Activated B cell treated with CpG ODN at 0.5 μM for 24 hours (primary cell): ENCODE measurements at regions not wholly inside any gene's neighbourhood (a gene's known extent, or its start where the extent isn't known, plus 50 kb on each side); places are given as distances from the start of the nearest gene placed in this dataset.

Experiments
- ATAC-seq: fragments of 200-7000 bp; cut with Tn5 transposase; one replicate; pipeline ENCODE4 v1.10.0; 2021; ENCODE audit warnings: low read depth, mild to moderate bottlenecking, moderate library complexity
- CTCF ChIA-PET: fragments of 350-600 bp; sonication (Branson Sonifier 250); formaldehyde crosslinking; loops from one replicate; lab custom pipeline; 2021; ENCODE audit warnings: antibody characterized with exemption; lab: Charles Lee
- POLR2A ChIA-PET: fragments of 350-600 bp; sonication (Branson Sonifier 250); formaldehyde crosslinking; loops from one replicate; lab custom pipeline; 2021; ENCODE audit warnings: antibody characterized with exemption; lab: Charles Lee
- DNase-seq: peaks from one replicate; pipeline ENCODE4 v3.0.0; 2022
- H3K27ac Mint-ChIP-seq: one replicate; pipeline ENCODE4 v1.8.0; 2020; ENCODE audit warnings: mixed read lengths
- H3K27me3 Mint-ChIP-seq: one replicate; pipeline ENCODE4 v1.8.0; 2021; ENCODE audit warnings: mixed read lengths
- H3K36me3 Mint-ChIP-seq: one replicate; pipeline ENCODE4 v1.8.0; 2021; ENCODE audit warnings: low read depth, mixed read lengths
- H3K4me1 Mint-ChIP-seq: one replicate; pipeline ENCODE4 v1.8.0; 2021; ENCODE audit warnings: mixed read lengths
- H3K4me3 Mint-ChIP-seq: one replicate; pipeline ENCODE4 v1.8.0; 2020; ENCODE audit warnings: mild to moderate bottlenecking, mixed read lengths
- H3K9me3 Mint-ChIP-seq: one replicate; pipeline ENCODE4 v1.8.0; 2020; ENCODE audit warnings: mixed read lengths
- CTCF ChIP-seq: fragments of 200-600 bp; IDR thresholded peaks from one replicate; pipeline ENCODE4 v1.8.0; 2022; ENCODE audit warnings: antibody characterized with exemption, mild to moderate bottlenecking
- intact Hi-C: fragments of 100-400 bp; cut with micrococcal nuclease; formaldehyde crosslinking; loops from one replicate; pipeline ENCODE4 v1.15.1; 2024

DNA sequence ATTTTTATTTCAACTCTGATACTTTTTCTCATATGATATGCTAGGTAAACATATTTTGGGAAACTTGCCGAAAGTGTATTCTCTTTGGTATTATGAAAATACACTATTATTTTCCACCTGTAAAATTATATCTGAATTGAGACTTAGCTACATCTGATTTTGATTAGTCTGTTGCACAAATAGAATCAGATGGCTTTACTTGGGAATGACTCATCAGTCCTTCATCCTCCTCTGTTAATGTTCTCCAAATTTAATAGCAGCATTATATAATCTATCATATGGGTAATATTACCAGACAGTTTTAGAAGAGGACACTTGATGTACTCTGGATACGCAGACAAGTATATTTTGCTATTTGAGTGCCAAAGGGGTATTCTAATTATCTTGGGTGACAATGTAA lies 245.3 kb downstream of the CTH start:
- DNase-seq (no peak), ATAC-seq (no peak)
- Mint-ChIP-seq H3K4me1 (no peaks in the 10 kb centered on the region), H3K36me3 (no peaks in the 10 kb centered on the region), H3K9me3 (peaks cover 4% of the 10 kb centered on the region), H3K4me3 (no peak overlapping the region), H3K27me3 (no peaks in the 10 kb centered on the region), H3K27ac (no peak overlapping the region)
- TF ChIP-seq CTCF, result no peak
- ChIA-PET POLR2A (no interaction called here), CTCF (no interaction called here)
- intact Hi-C loops, result no loop called here

- CTCF ChIA-PET, result no interaction called here
- H3K27ac Mint-ChIP-seq, result no peak overlapping the region
Measured at GRCh38 chr1:70659891-70660290, 248.8 kb downstream of the CTH start.

DNA sequence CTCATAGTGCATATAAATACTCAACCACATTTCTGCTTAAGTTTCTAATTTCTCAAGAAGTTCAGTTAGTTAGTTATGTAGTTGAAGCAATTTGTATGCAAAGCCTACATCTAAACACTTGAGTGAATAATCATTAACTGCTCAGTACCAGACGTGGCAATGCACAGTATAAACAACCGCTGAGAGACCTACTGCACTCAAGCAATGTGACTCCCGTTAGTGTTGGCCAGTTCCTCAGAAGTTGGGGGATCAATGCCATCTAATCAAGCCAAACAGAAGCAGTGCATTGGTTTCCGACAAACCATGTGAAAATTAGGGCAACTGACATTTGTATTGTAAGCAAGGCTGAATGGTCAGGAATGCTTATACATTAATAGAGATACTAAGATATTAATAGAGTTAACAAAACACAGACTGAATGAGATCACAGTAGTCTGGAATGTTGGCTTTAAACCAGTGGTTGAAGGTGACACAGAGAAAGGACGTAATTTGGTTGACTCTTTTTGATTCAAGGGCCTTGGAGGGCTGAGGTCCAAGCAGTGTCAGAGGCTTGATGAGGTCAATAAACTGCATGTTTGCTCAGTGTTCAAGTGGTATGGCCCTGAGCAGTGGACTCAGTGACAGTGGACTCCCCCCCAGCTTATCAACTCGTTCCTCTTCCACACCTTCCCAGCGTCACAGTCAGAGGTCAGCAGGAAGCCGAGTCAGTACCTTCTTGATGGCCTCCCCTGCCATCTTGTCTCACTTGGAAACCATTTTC lies 255.5 kb downstream of the CTH start:
- ChIA-PET POLR2A (no interaction called here), CTCF (no interaction called here)
- Mint-ChIP-seq H3K27ac (no peak overlapping the region), H3K36me3 (no peaks in the 10 kb centered on the region), H3K4me3 (no peak overlapping the region), H3K9me3 (no peaks in the 10 kb centered on the region), H3K4me1 (no peaks in the 10 kb centered on the region), H3K27me3 (no peaks in the 10 kb centered on the region)
- intact Hi-C loops, result no loop called here
- TF ChIP-seq CTCF, result no peak
- DNase-seq, result no peak
- ATAC-seq, result no peak

More at GRCh38 chr1:70659891-70660290, 248.8 kb downstream of the CTH start:
- intact Hi-C loops, result no loop called here
- DNase-seq (no peak), ATAC-seq (no peak)
- Mint-ChIP-seq H3K4me3 (no peak overlapping the region), H3K27me3 (no peaks in the 10 kb centered on the region), H3K4me1 (no peaks in the 10 kb centered on the region), H3K36me3 (no peaks in the 10 kb centered on the region), H3K9me3 (no peaks in the 10 kb centered on the region)
- POLR2A ChIA-PET, result no interaction called here
- no peak for TF ChIP-seq CTCF

- Mint-ChIP-seq H3K4me3 (no peak overlapping the region), H3K9me3 (no peaks in the 10 kb centered on the region), H3K27ac (no peak overlapping the region), H3K36me3 (no peaks in the 10 kb centered on the region), H3K27me3 (no peaks in the 10 kb centered on the region), H3K4me1 (no peaks in the 10 kb centered on the region)
- ATAC-seq (no peak), DNase-seq (no peak)
- intact Hi-C loops, result no loop called here
- CTCF ChIA-PET, result no interaction called here
- POLR2A ChIA-PET, result no interaction called here
- TF ChIP-seq CTCF, result no peak
Measured at GRCh38 chr1:70667494-70668170, 256.6 kb downstream of the CTH start.

- H3K9me3 Mint-ChIP-seq, result no peaks in the 10 kb centered on the region
- H3K27ac Mint-ChIP-seq, result no peak overlapping the region
- DNase-seq (no peak), ATAC-seq (no peak)
- ChIA-PET CTCF (no interaction called here), POLR2A (no interaction called here)
- H3K4me3 Mint-ChIP-seq, result no peak overlapping the region
- peaks cover 14% of the 10 kb centered on the region for H3K4me1 Mint-ChIP-seq
- H3K27me3 Mint-ChIP-seq, result no peaks in the 10 kb centered on the region
- TF ChIP-seq CTCF, result no peak
- intact Hi-C loops, result no loop called here
- H3K36me3 Mint-ChIP-seq, result no peaks in the 10 kb centered on the region
Measured at GRCh38 chr1:70671006-70671405, 259.9 kb downstream of the CTH start.
